GM21619 (cell line): ENCODE measurements at regions not wholly inside any gene's neighbourhood (a gene's known extent, or its start where the extent isn't known, plus 50 kb on each side); places are given as distances from the start of the nearest gene placed in this dataset.

Experiments used
- ATAC-seq: cut with Tn5 transposase; IDR thresholded peaks from one replicate; pipeline ENCODE4 v1.9.1; 2021; ENCODE audit not compliant: unreplicated experiment

- ATAC-seq, result no peak
These were observed 279.1 kb upstream of the MAGI2 start for GRCh38 chr7:79732535-79732934.

- no peak for ATAC-seq
These were observed 277.5 kb upstream of the MAGI2 start for GRCh38 chr7:79730971-79731370.

- ATAC-seq, result no peak
These were observed 270.6 kb upstream of the MAGI2 start for GRCh38 chr7:79723833-79724618.

GRCh38 chr7:79722217-79722616 lies 268.8 kb upstream of the MAGI2 start:
- no peak for ATAC-seq

GRCh38 chr7:79719216-79719615 lies 265.7 kb upstream of the MAGI2 start:
- ATAC-seq, result no peak

- ATAC-seq, result no peak
These were observed 262.9 kb upstream of the MAGI2 start for GRCh38 chr7:79716329-79716728.

GRCh38 chr7:79714081-79714480 lies 260.6 kb upstream of the MAGI2 start:
- ATAC-seq, result no peak

- ATAC-seq, result no peak
These were observed 259.8 kb upstream of the MAGI2 start for GRCh38 chr7:79713276-79713675.

- ATAC-seq, result no peak
These were observed 258.2 kb upstream of the MAGI2 start for GRCh38 chr7:79711660-79712059.

- ATAC-seq, result no peak
These were observed 256.3 kb upstream of the MAGI2 start for GRCh38 chr7:79709574-79710409.

GRCh38 chr7:79702116-79702515 lies 248.6 kb upstream of the MAGI2 start:
- no peak for ATAC-seq

GRCh38 chr7:79692015-79692414 lies 238.5 kb upstream of the MAGI2 start:
- ATAC-seq, result no peak

GRCh38 chr7:79691074-79691473 lies 237.6 kb upstream of the MAGI2 start:
- no peak for ATAC-seq

GRCh38 chr7:79684384-79684783 lies 230.9 kb upstream of the MAGI2 start:
- no peak for ATAC-seq

- no peak for ATAC-seq
These were observed 230.4 kb upstream of the MAGI2 start for GRCh38 chr7:79683916-79684315.

GRCh38 chr7:79683185-79683890 lies 229.9 kb upstream of the MAGI2 start:
- ATAC-seq, result no peak

- no peak for ATAC-seq
These were observed 228.0 kb upstream of the MAGI2 start for GRCh38 chr7:79681454-79681853.

- ATAC-seq, result no peak
These were observed 220.5 kb upstream of the MAGI2 start for GRCh38 chr7:79673969-79674368.

- ATAC-seq, result no peak
These were observed 220.0 kb upstream of the MAGI2 start for GRCh38 chr7:79673421-79673820.

- no peak for ATAC-seq
These were observed 214.8 kb upstream of the MAGI2 start for GRCh38 chr7:79668292-79668691.

GRCh38 chr7:79666472-79666871 lies 213.0 kb upstream of the MAGI2 start:
- no peak for ATAC-seq
